ENCODE measurements at regions not wholly inside any gene's neighbourhood (a gene's known extent, or its start where the extent isn't known, plus 50 kb on each side); places are given as distances from the start of the nearest gene placed in this dataset.
A peak's percentile ranks its signal among the peaks of the same experiment; 100 is the strongest.

DNA sequence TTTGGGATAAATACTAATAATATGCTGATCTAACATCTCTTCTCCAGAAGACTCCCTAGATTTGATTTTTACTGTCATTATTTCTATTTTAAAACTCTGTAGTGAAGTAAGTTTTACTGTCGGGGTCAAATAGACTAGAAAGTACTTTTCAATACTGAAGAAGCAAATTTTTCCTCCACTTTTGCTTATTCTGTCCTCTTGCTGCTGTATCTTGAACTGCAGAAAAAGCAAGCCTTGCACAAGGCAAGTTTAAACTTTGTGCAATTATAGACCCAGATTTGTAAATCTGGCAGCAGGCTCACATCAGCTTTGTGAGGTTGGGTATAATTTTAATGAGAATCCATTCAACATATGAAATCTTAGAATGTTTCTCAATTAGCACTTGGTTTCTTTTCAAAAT is 151.1 kb upstream of the ETS2 start:
- no peak for DNase-seq

DNA sequence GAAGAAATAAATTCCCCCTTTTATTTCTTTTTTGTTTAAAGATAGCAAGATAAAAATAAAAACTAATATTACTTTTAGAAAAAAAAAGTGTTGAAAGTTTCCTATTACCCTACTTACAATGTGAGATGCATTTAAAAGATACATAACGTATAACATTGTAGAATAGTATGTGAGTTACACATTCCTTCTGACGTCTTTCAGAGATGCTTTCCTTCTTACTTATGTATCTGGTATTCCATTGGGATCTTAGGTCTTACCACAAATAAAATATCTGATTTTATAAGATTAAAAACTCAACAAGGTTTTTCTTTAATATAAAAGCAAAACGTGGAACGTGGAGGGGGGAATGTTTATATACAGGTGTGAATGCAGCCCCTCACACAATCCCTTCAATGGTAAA is 147.2 kb upstream of the ETS2 start:
- no peak for DNase-seq

DNA sequence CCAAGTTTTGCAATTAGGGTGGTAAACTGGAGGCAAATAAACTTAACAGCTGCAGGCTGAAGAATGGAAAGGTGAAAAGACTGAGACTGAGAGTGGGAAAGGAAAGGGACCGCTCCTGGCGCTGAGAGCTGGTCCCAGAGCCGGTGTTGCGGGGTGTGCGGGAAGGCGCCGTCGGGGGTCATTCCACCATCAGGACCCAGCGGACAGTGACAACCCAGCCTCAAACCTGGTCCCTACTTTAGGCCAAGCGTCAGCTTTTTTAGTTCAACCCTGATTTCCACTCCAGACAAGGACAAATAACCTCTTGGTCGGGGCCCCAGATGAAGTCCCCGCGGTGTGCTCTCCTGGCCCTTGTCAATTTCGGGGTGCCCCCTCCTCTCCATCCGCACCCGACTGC is 145.8 kb upstream of the ETS2 start:
- DNase-seq: no peak

- no peak for DNase-seq
Observed at GRCh38 chr21:38660333-38661196, 145.2 kb upstream of the ETS2 start.

GRCh38 chr21:38661197-38661871 is 144.4 kb upstream of the ETS2 start:
- no peak for DNase-seq

GRCh38 chr21:38661889-38662568 is 143.7 kb upstream of the ETS2 start:
- DNase-seq: no peak

GRCh38 chr21:38663282-38663681 is 142.4 kb upstream of the ETS2 start:
- DNase-seq: no peak

GRCh38 chr21:38664315-38664714 is 141.4 kb upstream of the ETS2 start:
- DNase-seq: no peak

DNA sequence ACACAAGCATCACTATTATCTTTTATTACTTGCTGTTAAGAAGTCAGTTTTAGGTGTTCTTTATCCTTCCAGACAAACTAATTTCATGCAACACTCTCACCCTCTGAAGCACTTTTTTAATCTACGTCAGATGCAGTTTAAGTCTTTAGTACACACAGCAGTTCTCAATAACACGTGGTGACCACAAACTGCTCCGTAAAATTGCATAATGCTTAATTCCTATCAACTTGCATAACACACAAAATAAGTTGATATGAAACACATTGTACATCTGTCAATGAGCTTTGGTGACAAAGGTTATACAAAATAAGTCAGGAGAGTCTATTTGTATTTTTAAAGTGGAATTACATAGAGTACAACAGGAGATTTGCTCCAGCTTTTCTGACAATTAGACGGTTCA is 140.9 kb upstream of the ETS2 start:
- no peak for DNase-seq

DNA sequence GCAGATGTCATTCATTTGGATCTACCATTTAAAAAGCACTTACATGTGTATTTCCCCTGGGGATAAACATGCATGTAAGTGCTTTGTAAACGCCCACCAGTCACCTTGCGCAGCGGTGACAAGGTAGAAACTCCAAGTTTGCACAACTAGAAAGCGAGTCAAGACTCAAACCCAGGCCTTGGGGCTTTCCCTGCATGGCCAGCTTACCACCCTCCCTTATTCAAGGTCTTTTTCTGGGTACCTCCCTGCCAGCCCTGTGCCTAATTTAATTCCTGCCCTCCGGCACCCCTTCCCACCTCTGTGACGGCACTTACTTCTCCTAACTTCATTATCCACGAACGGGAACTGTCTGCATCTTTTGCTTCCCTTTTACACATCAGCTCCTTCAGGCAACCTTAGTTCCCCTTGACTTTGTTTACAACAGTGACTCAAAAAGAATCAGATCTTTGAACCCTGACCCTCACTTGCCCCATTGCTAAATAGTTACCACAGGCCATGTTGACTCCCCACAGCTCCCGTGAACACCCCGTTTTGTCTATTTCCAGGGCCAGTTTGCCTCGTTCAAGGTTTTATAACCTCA is 138.3 kb upstream of the ETS2 start:
- no peak for DNase-seq

- DNase-seq: no peak
Observed at GRCh38 chr21:38668067-38668466, 137.7 kb upstream of the ETS2 start.

GRCh38 chr21:38668541-38668940 is 137.2 kb upstream of the ETS2 start:
- DNase-seq: no peak

GRCh38 chr21:38669186-38669585 is 136.5 kb upstream of the ETS2 start:
- DNase-seq: peak in 1 of 58 donors; percentile 2

DNA sequence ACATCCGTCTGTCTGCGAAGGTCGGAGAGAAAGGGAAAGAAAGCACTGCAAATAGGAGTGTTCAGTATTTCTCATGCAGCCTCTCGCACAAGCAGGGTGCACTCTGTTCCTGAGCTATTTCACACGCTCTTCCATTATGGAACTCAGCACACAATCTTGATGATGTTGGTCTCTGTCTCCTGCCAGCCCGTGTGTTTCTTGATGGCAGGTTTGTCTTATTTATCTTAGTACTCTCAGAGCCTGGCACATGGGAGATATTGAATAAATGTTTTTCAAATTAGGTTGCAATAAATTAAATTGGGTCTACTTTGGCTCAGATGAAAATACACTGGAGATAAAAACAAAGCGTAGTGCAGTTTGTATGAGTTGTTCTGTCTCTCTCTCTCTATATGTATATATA is 134.9 kb upstream of the ETS2 start:
- no peak for DNase-seq

DNA sequence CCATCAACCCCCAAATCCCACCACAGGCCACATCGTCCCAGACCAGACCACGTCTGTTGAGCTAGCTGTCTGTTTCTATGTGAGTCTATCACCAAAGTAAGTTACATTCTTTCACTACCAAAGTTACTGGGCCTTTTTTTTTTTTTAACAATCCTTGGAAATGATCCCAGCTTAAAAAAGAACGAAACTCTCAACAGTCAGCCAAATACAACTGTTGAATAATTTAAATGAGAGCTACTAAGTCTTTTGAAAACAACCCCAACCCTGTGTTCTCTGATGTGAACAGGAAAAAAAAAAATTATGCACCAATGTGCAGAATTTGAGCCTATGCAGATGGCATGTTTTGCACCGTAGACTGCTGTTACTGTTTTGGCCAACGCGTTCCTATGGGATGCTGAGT is 134.0 kb upstream of the ETS2 start:
- DNase-seq: no peak

DNA sequence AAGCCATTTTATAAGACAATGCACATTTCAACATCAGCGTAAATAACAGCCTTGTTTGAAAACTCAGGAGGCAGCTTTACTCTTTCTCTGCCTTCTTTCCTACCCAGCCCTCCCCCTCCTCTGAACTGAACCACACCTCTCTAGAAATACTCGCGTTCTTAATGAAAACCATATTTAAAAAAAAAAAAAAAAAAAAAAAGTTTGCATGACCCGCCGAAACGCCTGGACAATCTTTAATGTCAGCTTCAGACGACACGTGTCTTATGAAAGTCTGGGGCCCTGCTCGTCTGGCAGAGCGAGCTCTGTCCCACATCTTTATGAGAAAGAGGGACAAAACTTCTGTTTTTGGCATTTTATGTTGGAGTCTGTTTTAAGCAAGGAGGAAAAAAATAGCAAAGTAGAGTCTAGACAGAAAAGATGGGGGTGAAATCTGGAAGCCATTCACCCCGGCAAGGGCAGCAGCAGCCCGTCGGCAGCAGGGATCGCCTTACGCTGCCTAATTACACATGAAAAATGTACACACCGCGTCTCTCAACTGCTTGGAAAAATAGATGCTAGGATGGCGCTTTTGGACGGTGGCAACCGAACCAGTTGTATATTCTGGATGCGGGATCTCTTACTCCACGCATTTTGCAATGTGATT is 130.4 kb upstream of the ETS2 start:
- no peak for DNase-seq

- no peak for DNase-seq
Observed at GRCh38 chr21:38678827-38679226, 126.9 kb upstream of the ETS2 start.

- DNase-seq: no peak
Observed at GRCh38 chr21:38679534-38679933, 126.2 kb upstream of the ETS2 start.

- DNase-seq: no peak
Observed at GRCh38 chr21:38680401-38680800, 125.3 kb upstream of the ETS2 start.

DNA sequence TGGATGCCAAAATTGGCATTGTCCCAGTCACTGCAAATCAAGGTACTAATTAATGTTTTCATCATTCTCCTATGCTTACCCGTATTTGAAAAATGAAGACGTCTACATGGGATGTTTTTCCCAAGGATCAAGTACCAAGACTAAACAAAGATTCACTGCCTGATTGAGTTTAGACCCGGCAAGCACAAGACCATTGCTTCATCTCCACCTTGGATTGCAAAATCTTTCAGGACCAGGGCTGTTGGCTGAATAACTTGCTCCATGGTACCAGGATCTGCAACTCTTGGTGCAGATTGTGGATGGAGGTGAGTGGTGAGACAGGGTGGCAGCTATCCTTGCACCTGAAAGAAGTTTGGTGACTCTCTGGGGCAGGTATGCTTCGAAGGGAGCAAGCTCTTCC is 122.5 kb upstream of the ETS2 start:
- no peak for DNase-seq

DNA sequence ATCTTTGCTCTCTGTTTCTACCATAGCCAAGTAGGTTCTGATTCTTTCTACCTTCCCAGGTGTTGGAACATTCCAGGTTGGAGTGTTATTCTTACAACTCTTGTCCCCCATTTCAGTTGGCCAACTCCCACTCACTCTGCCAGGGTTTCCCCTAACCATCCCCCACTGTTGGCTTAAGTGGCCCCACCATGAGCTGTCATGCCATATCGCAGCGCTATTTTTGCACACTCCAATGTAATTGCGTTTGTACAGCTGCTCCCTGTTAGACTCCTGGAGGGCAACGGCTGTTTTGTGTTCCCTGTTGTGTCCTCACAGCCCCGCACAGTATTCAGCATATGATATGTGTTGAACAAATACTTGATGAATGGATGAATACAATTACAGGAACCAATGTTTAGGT is 117.7 kb upstream of the ETS2 start:
- DNase-seq: no peak

DNA sequence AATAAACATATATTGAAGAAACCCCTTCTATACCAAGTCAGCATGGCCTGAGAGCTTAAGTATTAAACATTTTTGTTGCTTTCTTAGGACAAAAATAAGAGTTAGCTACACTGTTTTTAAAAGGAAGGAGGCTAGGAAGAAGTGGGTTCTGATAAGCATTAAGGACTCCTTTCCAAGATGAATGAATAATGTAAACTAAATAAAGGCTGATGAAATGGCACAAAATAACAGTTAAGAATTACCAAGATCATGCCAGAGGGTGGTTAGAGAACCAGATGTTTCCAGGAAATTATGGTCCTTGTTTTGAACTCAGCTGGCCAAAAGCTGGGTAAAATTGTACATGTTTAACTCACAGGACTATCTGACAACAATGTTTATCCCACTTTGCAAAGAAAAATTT is 114.1 kb upstream of the ETS2 start:
- DNase-seq: no peak

Measured in anterior cingulate cortex (tissue), 58 donors.